ENCODE measurements at regions not wholly inside any gene's neighbourhood (a gene's known extent, or its start where the extent isn't known, plus 50 kb on each side); places are given as distances from the start of the nearest gene placed in this dataset.

- TF ChIP-seq REST (IDR thresholded peaks at IDR 0.05; ENCODE audit: low read depth) (no peak), MAX (IDR thresholded peaks at IDR 0.05) (no peak)
Observed at GRCh38 chr4:65747386-65747785, 77.1 kb upstream of the EPHA5 start.

DNA sequence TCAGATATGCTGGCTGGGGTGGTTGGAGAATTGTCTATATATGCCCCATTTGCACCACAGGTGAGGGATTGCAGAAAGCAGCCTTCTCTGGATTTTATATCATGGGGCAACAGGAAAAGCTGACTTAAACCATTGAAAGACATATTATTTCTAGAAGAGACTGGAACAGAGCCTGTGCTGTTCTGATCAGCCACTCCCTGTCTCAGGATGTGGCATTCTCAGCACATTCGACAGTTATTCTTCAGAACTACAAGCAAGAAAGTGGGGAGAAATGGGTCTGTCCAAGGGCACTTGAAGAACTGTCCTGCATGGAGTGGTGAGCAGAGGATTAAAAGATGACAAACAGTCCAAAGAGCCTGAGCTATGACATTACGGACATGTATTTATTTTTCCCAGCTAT is 67.8 kb upstream of the EPHA5 start:
- TF ChIP-seq TEAD4 (IDR thresholded peaks at IDR 0.05) (no peak), CREB1 (IDR thresholded peaks at IDR 0.05; ENCODE audit: low read depth) (no peak), CEBPB (IDR thresholded peaks at IDR 0.05) (no peak), YY1 (IDR thresholded peaks at IDR 0.05; ENCODE audit: low read depth) (no peak), NFIC (IDR thresholded peaks at IDR 0.05) (no peak), FOXM1 (IDR thresholded peaks at IDR 0.05; ENCODE audit: borderline replicate concordance, low read depth) (no peak), RAD21 (IDR thresholded peaks at IDR 0.05; ENCODE audit: low read depth) (no peak), EGR1 (IDR thresholded peaks at IDR 0.05) (no peak), TAF1 (IDR thresholded peaks at IDR 0.05; ENCODE audit: low read depth) (no peak), TCF12 (IDR thresholded peaks at IDR 0.05; ENCODE audit: low read depth) (no peak), ZBTB7A (IDR thresholded peaks at IDR 0.05; ENCODE audit: low read depth) (no peak), EP300 (IDR thresholded peaks at IDR 0.05; ENCODE audit: borderline replicate concordance) (no peak)
- TF ChIP-seq, protein P1, sequence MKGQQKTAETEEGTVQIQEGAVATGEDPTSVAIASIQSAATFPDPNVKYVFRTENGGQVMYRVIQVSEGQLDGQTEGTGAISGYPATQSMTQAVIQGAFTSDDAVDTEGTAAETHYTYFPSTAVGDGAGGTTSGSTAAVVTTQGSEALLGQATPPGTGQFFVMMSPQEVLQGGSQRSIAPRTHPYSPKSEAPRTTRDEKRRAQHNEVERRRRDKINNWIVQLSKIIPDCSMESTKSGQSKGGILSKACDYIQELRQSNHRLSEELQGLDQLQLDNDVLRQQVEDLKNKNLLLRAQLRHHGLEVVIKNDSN (IDR thresholded peaks at IDR 0.05): no peak

- TF ChIP-seq NFIC (IDR thresholded peaks at IDR 0.05): no peak
- TF ChIP-seq EGR1 (IDR thresholded peaks at IDR 0.05): no peak
- no peak for TF ChIP-seq MAX (IDR thresholded peaks at IDR 0.05)
- no peak for TF ChIP-seq TCF12 (IDR thresholded peaks at IDR 0.05; ENCODE audit: low read depth)
- no peak for TF ChIP-seq REST (IDR thresholded peaks at IDR 0.05; ENCODE audit: low read depth)
- TF ChIP-seq TEAD4 (IDR thresholded peaks at IDR 0.05): no peak
- TF ChIP-seq CEBPB (IDR thresholded peaks at IDR 0.05): no peak
- no peak for TF ChIP-seq ZBTB7A (IDR thresholded peaks at IDR 0.05; ENCODE audit: low read depth)
- TF ChIP-seq CREB1 (IDR thresholded peaks at IDR 0.05; ENCODE audit: low read depth): no peak
- TF ChIP-seq, protein P1 (IDR thresholded peaks at IDR 0.05): no peak
- no peak for TF ChIP-seq EP300 (IDR thresholded peaks at IDR 0.05; ENCODE audit: borderline replicate concordance)
- no peak for TF ChIP-seq RAD21 (IDR thresholded peaks at IDR 0.05; ENCODE audit: low read depth)
- TF ChIP-seq TAF1 (IDR thresholded peaks at IDR 0.05; ENCODE audit: low read depth): no peak
- TF ChIP-seq FOXM1 (IDR thresholded peaks at IDR 0.05; ENCODE audit: borderline replicate concordance, low read depth): no peak
- TF ChIP-seq YY1 (IDR thresholded peaks at IDR 0.05; ENCODE audit: low read depth): no peak
Observed at GRCh38 chr4:65737672-65738071, 67.4 kb upstream of the EPHA5 start.

- no peak for TF ChIP-seq TAF1 (IDR thresholded peaks at IDR 0.05; ENCODE audit: low read depth)
- no peak for TF ChIP-seq YY1 (IDR thresholded peaks at IDR 0.05; ENCODE audit: low read depth)
- TF ChIP-seq EP300 (IDR thresholded peaks at IDR 0.05; ENCODE audit: borderline replicate concordance): no peak
- no peak for TF ChIP-seq RAD21 (IDR thresholded peaks at IDR 0.05; ENCODE audit: low read depth)
- TF ChIP-seq CEBPB (IDR thresholded peaks at IDR 0.05): no peak
Observed at GRCh38 chr4:65724973-65725372, 54.7 kb upstream of the EPHA5 start.
